T1000 (cell line): ENCODE measurements at regions not wholly inside any gene's neighbourhood (a gene's known extent, or its start where the extent isn't known, plus 50 kb on each side); places are given as distances from the start of the nearest gene placed in this dataset.
"Not testable (repeated sequence)": the region's sequence is repeated elsewhere in the genome, so short reads cannot be mapped to it uniquely, and the experiment has no call there.

ENCODE experiments used
- DNase-seq: peaks from one replicate; lab custom pipeline; 2025; ENCODE audit warnings: mixed read lengths; lab: John Stamatoyannopoulos, UW

DNA sequence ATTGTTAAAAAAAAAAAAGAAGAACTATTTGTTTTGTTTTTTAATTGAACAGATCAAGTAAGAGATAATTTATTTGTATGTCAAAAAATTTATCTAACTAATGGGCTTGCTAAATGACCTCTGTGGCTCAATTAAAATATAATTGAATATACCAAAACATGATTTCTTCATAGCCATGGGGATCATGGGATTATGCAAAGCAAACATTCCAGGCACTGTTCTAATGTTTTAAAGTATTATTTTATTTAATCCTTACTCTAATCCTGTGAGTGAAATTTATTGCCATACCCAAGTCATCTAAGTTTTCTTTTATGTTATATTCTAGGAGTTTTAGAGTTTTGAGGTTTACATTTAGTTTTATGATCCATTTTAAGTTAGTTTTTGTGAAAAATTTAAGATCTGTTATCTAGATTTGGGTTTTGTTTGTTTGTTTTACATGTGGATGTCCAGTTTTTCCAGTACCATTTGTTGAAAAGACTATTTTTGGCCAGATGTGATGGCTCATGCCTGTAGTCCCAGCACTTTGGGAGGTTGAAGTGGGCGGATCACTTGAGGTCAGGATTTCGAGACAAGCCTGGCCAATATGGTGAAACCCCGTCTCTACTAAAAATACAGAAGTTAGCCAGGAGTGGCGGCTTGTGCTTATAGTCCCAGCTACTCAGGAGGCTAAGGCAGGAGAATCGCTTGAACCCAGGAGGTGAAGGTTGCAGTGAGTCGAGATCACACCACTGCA is 52.3 kb upstream of the CNOT10 start:
- DNase-seq = no peak

DNA sequence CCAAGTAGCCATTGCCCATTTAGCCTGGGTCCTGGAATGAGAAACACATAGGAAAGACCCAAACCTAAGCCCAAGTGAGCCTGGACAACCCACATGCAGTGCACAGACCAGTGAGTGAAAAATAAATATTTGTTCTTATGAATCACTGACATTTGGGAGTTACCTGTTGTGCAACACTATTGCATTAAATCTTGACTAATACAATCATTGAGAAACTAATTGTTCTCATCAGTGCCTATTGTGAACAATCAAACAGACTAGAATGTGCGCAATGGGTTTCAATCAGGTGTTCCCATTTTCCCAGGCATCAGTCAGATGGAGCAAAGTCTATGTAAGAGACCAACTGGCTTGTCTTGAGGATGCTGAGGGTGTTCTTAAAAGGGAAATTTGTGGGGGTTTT is 54.7 kb upstream of the CNOT10 start:
- DNase-seq = no peak

DNA sequence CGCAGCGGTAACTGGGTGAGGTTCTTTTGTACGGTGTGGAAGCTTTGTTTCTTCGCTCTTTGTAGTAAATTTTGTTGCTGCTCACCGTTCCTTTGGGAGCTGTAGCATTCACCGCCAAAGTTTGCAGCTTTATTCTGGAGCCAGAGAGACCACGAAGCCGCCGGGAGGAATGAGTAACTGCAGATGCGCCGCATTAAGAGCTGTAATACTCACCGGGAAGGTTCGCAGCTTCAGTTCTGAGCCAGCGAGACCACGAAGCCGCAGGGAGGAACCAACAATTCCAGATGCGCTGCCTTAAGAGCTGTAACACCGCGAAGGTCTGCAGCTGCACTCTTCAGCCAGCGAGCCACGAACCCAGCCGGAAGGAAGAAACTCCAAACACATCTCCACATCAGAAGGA is 56.0 kb upstream of the DYNC1LI1 start:
- peak; percentile 33 for DNase-seq

DNA sequence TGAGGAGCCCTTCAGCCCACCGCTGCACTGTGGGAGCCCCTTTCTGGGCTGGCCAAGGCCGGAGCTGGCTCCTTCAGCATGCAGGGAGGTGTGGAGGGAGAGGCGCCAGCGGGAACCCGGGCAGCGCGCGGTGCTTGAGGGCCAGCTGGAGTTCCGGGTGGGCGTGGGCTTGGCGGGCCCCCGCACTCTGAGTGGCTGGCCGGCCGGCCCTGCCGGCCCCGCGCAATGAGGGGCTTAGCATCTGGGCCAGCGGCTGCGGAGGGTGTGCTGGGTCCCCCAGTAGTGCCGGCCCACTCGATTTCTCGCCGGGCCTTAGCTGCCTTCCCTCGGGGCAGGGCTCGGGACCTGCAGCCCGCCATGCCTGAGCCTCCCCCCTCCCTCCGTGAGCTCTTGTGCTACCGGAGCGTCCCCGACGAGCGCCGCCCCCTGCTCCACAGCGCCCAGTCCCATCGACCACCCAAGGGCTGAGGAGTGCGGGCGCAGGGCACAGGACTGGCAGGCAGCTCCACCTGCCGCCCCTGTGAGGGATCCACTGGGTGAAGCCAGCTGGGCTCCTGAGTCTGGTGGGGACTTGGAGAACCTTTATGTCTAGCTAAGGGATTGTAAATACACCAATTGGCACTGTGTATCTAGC is 55.0 kb upstream of the DYNC1LI1 start:
- DNase-seq = not testable (repeated sequence)

DNA sequence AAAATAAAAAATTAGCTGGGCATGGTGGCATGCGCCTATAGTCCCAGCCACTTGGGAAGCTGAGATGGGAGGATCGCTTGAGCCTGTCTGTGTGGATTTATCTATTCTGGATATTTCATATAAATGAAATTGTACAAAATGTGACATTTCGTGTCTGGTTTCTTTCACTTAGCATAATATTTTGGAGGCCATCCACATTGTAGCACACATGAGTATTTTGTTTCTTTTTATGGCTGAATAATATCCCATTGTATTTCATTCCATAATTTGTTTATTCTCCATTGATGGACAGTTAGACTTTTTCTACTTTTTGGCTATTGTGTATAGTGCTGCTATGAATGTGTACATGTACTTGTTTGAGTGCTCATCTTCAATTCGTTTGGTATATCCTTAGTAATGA is 52.9 kb upstream of the DYNC1LI1 start:
- no peak for DNase-seq

DNA sequence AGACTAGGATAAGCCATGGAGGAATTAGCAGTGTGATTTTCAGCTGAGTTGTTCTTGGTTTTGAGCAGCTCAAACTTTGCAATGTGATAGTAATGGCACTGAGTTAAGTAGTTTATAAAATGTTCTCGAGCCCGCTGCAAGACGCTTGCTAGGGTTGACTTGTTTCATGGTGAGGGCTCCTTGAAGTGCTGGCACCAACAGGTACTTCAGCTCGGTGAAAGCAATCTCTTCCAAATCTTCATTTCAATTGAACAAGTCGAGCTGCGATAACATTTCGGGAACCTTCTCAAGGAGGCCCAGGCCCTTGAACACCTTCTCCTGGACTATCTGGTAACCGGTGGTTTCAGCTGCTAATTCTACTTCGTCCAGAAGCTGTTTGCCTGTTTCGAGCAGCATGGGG is 50.8 kb upstream of the DYNC1LI1 start:
- DNase-seq = no peak

DNA sequence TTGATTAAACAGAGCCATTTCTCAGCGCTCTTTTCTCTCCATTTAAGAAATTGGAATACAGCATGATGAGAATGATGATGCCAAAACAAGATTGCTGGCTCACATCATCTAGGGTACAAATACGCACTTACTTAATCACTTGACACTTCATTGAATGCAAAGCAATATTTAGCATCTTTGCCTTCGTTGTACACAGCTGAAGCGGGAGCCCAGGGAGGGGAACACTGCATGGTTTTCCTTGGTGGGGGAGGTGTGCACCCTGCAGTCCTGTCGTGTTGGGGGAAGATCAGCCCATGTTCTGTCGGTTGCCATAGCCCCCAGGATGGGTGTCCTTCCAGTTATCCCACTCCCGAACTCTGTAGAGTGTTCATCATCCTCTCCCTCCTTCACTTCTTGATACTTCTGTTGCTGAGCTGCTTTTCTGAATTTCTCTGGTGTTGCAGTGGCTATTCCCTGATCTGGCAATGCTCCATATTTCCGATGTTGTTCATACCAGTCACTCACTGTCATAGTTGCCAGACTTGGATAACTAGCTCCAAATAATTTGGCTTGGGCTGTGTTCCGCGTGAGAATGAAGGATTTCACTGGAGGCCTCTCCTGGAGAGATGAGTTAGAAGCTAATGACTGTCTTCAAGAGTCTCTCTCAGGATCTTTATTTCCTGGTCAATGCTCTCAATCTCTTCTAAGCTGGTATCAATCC is 50.1 kb upstream of the DYNC1LI1 start:
- DNase-seq = no peak
